GM06990 (cell line): ENCODE measurements at regions not wholly inside any gene's neighbourhood (a gene's known extent, or its start where the extent isn't known, plus 50 kb on each side); places are given as distances from the start of the nearest gene placed in this dataset.

Experiments used
- DNase-seq: peaks from one replicate; pipeline ENCODE4 v3.0.0-alpha.2; 2011; ENCODE audit not compliant: insufficient read length; ENCODE audit errors: extremely low read depth
- H3K27me3 ChIP-seq: replicated peaks from 2 replicates; pipeline ENCODE4 v1.6.0; 2011; ENCODE audit warnings: low read length; ENCODE audit not compliant: control insufficient read depth, insufficient read depth
- H3K36me3 ChIP-seq: 2 replicates; pipeline ENCODE4 v1.5.1; 2011; ENCODE audit warnings: low read length; ENCODE audit not compliant: control insufficient read depth, insufficient read depth
- H3K4me3 ChIP-seq: replicated peaks from 2 replicates; pipeline ENCODE4 v1.5.1; 2011; ENCODE audit warnings: low read depth, mild to moderate bottlenecking, control low read depth, low read length
- TF ChIP-seq, protein P1 (sequence below): IDR thresholded peaks from 2 replicates; pipeline ENCODE4 v1.5.1; 2011; ENCODE audit warnings: low read length, control low read depth, mild to moderate bottlenecking, inconsistent platforms; ENCODE audit not compliant: insufficient read depth, poor library complexity, severe bottlenecking

DNA sequence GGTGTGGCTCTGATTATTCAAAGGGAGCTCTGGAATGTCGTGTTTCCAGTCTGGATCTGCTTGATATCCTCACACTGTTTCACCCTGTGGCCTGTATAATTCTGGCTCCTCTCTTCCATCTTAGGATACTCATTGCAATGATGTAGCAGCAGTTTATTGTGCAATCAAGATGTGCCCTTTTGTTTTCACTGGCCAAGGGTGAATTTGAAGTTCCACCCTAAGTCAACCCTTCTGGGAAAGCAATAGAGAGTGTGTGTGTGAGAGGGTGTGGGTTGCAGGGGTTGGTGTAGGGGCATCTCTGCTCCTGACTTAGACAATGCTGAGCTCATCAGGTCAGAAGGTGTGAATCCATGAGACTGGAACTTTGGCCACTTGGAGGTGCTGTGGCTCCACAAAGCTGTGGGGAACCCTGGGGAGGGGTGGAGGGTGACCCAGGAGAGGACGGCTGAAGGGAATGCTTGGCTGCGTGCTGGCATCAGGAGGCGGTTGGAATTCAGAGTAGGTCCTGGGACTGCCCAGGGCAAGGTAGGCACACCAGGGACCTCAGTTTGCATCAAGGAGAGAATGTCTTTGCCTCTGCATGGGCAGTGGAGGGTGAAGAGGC, 118.0 kb upstream of the PRSS58 start:
- no peak overlapping the region for H3K4me3 ChIP-seq
- H3K27me3 ChIP-seq = no peaks in the 10 kb centered on the region
- no peak for DNase-seq
- no peaks in the 10 kb centered on the region for H3K36me3 ChIP-seq
- TF ChIP-seq, protein P1, sequence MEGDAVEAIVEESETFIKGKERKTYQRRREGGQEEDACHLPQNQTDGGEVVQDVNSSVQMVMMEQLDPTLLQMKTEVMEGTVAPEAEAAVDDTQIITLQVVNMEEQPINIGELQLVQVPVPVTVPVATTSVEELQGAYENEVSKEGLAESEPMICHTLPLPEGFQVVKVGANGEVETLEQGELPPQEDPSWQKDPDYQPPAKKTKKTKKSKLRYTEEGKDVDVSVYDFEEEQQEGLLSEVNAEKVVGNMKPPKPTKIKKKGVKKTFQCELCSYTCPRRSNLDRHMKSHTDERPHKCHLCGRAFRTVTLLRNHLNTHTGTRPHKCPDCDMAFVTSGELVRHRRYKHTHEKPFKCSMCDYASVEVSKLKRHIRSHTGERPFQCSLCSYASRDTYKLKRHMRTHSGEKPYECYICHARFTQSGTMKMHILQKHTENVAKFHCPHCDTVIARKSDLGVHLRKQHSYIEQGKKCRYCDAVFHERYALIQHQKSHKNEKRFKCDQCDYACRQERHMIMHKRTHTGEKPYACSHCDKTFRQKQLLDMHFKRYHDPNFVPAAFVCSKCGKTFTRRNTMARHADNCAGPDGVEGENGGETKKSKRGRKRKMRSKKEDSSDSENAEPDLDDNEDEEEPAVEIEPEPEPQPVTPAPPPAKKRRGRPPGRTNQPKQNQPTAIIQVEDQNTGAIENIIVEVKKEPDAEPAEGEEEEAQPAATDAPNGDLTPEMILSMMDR = peak; percentile 4

DNA sequence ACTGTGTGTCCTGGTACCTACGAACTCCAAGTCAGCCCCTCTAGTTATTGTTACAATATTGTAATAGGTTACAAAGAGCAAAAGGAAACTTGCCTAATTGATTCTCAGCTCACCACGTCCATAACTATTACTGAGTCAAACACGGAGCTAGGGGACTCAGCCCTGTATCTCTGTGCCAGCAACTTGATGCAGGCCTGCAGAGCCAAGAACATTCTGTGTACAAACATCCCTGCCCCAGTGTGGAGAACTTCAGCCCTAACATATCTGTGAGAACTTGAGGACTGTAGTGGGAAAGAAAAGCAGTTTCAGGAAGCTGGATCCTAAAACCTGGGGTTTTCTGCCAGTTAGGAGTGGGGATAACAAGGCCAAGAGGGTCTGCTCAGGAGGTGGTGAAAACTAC, 114.9 kb upstream of the PRSS58 start:
- TF ChIP-seq, protein P1 = no peak
- Histone ChIP-seq H3K4me3 (no peak overlapping the region), H3K27me3 (no peaks in the 10 kb centered on the region), H3K36me3 (no peaks in the 10 kb centered on the region)
- no peak for DNase-seq

DNA sequence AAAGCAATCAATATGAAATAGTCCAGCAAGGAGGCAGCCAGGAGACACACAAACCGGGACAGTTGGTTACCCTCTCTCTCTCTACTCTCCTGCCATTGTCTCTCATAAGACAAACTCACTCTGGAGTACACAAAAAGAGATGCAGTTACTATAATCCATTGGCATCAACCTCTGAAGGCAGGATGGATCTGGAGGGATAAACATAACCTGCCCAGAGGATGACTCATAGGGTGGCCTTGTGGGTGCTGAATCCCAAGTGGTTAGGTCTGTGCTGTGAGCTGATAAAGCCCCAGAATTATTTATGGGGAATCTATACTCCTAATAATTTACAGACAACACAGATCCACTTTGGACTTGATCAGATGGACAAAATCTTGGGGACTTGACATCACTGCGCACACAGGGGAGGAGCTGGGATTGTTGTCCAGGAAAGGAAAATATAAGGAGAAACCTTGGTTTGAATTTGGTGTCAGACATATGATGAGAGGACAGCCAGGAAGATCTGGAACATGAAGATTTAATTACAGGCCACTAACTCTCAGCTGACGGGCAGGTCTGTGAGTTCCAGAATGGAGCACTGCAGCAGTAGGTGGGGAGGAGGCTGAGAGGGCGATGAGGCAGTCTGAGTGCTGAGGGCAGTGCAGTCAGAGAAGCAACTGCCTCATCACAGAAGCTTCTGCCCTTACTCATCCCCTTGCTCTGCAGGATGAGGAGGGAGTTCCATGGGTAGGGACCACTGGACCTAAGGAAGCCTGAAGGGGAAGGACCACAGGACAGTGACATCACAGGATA, 113.9 kb upstream of the PRSS58 start:
- TF ChIP-seq, protein P1 = no peak
- H3K27me3 ChIP-seq = no peaks in the 10 kb centered on the region
- DNase-seq = no peak
- no peak overlapping the region for H3K4me3 ChIP-seq
- H3K36me3 ChIP-seq = no peaks in the 10 kb centered on the region

DNA sequence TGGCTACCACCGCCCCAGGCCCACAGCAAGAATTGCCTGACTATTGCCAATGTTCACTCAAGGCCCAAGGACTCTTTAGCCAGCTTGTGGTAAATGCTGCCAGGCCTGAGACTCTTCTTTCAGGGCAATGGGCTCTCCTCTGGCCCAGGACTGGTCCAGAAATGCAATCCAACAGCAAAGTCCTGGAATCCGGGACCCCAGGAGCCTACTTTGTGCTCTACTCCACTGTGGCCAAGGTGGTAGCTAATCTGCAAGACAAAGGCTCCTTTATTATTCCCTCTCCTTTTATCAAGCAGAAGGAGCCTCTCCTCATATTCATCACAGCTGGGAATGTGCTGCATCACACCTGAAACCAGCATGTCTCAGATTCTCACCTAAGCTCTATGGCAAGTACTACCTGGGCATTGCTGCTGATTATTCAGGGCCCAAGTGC, 107.6 kb upstream of the PRSS58 start:
- no peaks in the 10 kb centered on the region for H3K36me3 ChIP-seq
- no peak for DNase-seq
- TF ChIP-seq, protein P1 = no peak
- H3K27me3 ChIP-seq = no peaks in the 10 kb centered on the region
- no peak overlapping the region for H3K4me3 ChIP-seq

DNA sequence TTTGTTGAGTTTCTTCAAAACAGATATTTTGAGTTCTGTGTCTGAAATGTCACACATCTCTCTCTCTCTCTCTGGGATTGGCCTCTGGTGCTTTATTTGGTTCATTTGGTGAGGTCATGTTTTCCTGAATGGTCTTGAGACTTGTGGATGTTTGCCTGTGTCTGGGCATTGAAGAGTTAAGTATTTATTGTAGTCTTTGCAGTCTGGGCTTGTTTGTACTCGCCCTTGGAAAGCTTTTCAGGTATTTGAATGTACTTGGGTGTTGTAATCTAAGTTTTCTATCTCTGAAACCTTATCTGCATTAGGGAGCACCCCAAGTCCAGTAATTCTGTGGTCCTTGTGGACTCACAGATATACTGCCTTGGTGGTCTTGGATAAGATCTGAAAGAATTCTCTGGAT, 106.7 kb upstream of the PRSS58 start:
- H3K4me3 ChIP-seq = no peak overlapping the region
- no peaks in the 10 kb centered on the region for H3K27me3 ChIP-seq
- H3K36me3 ChIP-seq = no peaks in the 10 kb centered on the region
- TF ChIP-seq, protein P1 = no peak
- no peak for DNase-seq
